HL-60 (cell line): ENCODE measurements at regions not wholly inside any gene's neighbourhood (a gene's known extent, or its start where the extent isn't known, plus 50 kb on each side); places are given as distances from the start of the nearest gene placed in this dataset.
"Not testable (repeated sequence)": the region's sequence is repeated elsewhere in the genome, so short reads cannot be mapped to it uniquely, and the experiment has no call there.

Experiments
- DNase-seq, 2 experiments: peaks; one replicate each; pipeline ENCODE4 v3.0.0-alpha.2; 2010 to 2020; ENCODE audit warnings: low read depth in 1 of 2, low spot score in 1 of 2
- H3K27ac ChIP-seq: fragments of 250-450 bp; sonication (Bioruptor Pico); replicated peaks from 2 replicates; pipeline ENCODE4 v1.5.1; 2020; ENCODE audit warnings: mild to moderate bottlenecking, moderate library complexity
- H3K27me3 ChIP-seq: fragments of 250-450 bp; sonication (Bioruptor Pico); 2 replicates; pipeline ENCODE4 v1.5.1; 2021; ENCODE audit warnings: mild to moderate bottlenecking, moderate library complexity; ENCODE audit not compliant: insufficient read depth, poor library complexity, severe bottlenecking
- H3K4me3 ChIP-seq: replicated peaks from 2 replicates; pipeline ENCODE4 v1.5.1; 2011; ENCODE audit warnings: mild to moderate bottlenecking, control low read depth, low read length; ENCODE audit not compliant: insufficient read depth
- GABPA ChIP-seq: IDR thresholded peaks from 2 replicates; pipeline ENCODE4 v1.6.1; 2012; ENCODE audit warnings: low read depth
- POLR2AphosphoS5 ChIP-seq: IDR thresholded peaks from 2 replicates; pipeline ENCODE4 v1.6.1; 2012; ENCODE audit warnings: low read depth
- REST ChIP-seq: IDR thresholded peaks from 2 replicates; pipeline ENCODE4 v1.6.1; 2012; ENCODE audit warnings: low read depth; ENCODE audit not compliant: insufficient replicate concordance
- SPI1 ChIP-seq: IDR thresholded peaks from 2 replicates; pipeline ENCODE4 v1.6.1; 2012; ENCODE audit warnings: low read depth, mild to moderate bottlenecking, borderline replicate concordance
- TF ChIP-seq, protein P1 (sequence below): IDR thresholded peaks from one replicate; pipeline ENCODE4 v1.5.1; 2011; ENCODE audit warnings: low read length, control low read depth, inconsistent platforms; ENCODE audit not compliant: insufficient read depth

GRCh38 chr1:192463661-192464060 lies 111.9 kb upstream of the RGS1 start:
- TF ChIP-seq REST (no peak), POLR2AphosphoS5 (no peak), GABPA (no peak), SPI1 (no peak)
- TF ChIP-seq, protein P1, sequence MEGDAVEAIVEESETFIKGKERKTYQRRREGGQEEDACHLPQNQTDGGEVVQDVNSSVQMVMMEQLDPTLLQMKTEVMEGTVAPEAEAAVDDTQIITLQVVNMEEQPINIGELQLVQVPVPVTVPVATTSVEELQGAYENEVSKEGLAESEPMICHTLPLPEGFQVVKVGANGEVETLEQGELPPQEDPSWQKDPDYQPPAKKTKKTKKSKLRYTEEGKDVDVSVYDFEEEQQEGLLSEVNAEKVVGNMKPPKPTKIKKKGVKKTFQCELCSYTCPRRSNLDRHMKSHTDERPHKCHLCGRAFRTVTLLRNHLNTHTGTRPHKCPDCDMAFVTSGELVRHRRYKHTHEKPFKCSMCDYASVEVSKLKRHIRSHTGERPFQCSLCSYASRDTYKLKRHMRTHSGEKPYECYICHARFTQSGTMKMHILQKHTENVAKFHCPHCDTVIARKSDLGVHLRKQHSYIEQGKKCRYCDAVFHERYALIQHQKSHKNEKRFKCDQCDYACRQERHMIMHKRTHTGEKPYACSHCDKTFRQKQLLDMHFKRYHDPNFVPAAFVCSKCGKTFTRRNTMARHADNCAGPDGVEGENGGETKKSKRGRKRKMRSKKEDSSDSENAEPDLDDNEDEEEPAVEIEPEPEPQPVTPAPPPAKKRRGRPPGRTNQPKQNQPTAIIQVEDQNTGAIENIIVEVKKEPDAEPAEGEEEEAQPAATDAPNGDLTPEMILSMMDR, result no peak
- no peak overlapping the region for H3K27ac ChIP-seq
- no peak overlapping the region for H3K4me3 ChIP-seq
- no peak for DNase-seq
- no peaks in the 10 kb centered on the region for H3K27me3 ChIP-seq

DNA sequence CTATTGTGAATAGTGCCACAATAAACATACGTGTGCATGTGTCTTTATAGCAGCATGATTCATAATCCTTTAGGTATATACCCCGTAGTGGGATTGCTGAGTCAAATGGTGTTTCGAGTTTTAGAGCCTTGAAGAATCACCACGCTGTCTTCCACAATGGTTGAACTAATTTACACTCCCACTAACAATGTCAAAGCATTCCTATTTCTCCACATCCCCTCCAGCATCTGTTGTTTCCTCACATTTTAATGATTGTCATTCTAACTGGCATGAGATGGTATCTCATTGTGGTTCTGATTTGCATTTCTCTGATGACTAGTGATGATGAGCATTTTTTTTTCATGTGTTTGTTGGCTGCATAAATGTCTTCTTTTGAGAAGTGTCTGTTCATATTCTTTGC lies 110.4 kb upstream of the RGS1 start:
- H3K27me3 ChIP-seq, H3K4me3 ChIP-seq, DNase-seq, H3K27ac ChIP-seq: not testable (repeated sequence)

- TF ChIP-seq GABPA (no peak), POLR2AphosphoS5 (no peak), SPI1 (no peak), REST (no peak)
- TF ChIP-seq, protein P1, result no peak
- Histone ChIP-seq H3K27ac (no peak overlapping the region), H3K4me3 (no peak overlapping the region), H3K27me3 (no peaks in the 10 kb centered on the region)
- DNase-seq, result no peak
Measured at GRCh38 chr1:192474080-192474683, 101.4 kb upstream of the RGS1 start.

DNA sequence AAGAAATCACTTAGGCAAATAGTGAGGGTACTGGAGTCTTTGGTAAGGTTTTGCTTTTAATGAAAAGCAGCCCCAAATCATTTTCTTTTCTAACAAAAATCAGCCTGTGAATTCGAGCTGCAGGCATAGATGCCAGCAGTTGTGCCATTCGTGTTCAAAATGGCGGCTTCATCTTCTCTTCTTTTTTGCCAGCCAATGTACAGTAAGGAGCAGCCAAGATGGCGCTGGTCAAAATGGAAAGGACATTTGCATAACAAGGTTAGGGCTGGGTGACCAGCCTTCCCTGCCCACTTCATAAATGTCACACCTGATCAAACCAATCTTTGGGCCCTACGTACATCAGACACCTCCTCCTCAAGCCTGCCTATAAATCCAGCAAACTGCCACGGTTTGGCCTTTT lies 100.2 kb upstream of the RGS1 start:
- no peak overlapping the region for H3K27ac ChIP-seq
- no peak for TF ChIP-seq SPI1
- TF ChIP-seq, protein P1, result no peak
- H3K4me3 ChIP-seq, result no peak overlapping the region
- H3K27me3 ChIP-seq, result no peaks in the 10 kb centered on the region
- no peak for DNase-seq
